HG03457 (cell line): ENCODE measurements at regions not wholly inside any gene's neighbourhood (a gene's known extent, or its start where the extent isn't known, plus 50 kb on each side); places are given as distances from the start of the nearest gene placed in this dataset.

Experiments used
- ATAC-seq: cut with Tn5 transposase; IDR thresholded peaks from one replicate; pipeline ENCODE4 v1.9.1; 2021; ENCODE audit warnings: moderate number of reproducible peaks; ENCODE audit not compliant: unreplicated experiment

- no peak for ATAC-seq
Observed at GRCh38 chr2:191556463-191556862, 121.5 kb upstream of the NABP1 start.

GRCh38 chr2:191557841-191558240 is 120.1 kb upstream of the NABP1 start:
- no peak for ATAC-seq

DNA sequence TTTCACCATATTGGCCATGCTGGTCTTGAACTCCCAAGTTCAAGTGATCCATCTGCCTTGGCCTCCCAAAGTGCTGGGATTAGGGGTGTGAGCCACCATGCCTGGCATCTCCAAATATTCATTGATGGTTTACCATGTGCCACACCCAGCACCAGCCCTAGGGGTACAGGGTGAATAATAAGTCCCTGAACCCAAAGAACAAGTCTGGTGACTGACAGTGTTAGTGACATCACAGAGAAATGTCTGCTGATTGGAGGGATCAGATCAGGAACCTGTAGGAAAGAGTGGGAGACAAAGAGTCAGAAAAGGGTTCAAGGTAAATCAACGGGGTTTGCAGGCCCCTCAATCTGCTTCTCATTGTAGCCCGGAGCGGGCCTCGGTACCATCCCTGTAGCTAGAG is 118.4 kb upstream of the NABP1 start:
- no peak for ATAC-seq

- no peak for ATAC-seq
Observed at GRCh38 chr2:191560411-191560980, 117.4 kb upstream of the NABP1 start.

- ATAC-seq, result no peak
Observed at GRCh38 chr2:191565120-191565519, 112.8 kb upstream of the NABP1 start.

DNA sequence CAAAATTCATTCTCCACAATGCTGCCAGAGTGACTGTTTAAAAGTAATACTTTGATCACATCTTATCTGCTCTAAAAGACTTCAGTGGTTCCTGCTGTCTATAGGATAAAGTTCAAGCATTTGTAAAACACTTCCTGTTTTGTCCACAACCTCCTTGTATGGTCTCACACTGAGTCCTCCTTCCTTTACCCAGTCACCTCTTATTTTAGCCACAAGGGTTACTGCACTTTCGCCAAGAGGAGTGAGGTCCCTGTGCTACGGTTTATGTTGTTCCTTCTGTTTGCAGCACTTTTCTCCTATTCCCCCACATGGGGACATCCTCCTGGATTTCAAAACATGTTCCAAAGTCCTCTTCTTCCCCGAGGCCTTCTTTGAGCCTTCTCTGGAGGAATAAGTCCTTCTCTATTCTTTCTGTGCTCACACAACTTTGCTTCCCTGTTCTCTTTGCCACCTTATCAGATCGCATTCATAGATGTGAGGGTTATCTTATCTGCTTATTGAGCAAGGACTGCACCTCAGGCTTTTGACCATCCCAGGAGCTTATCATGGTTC is 112.2 kb upstream of the NABP1 start:
- no peak for ATAC-seq

- ATAC-seq, result peak; percentile 66
Observed at GRCh38 chr2:191566344-191566743, 111.6 kb upstream of the NABP1 start.

DNA sequence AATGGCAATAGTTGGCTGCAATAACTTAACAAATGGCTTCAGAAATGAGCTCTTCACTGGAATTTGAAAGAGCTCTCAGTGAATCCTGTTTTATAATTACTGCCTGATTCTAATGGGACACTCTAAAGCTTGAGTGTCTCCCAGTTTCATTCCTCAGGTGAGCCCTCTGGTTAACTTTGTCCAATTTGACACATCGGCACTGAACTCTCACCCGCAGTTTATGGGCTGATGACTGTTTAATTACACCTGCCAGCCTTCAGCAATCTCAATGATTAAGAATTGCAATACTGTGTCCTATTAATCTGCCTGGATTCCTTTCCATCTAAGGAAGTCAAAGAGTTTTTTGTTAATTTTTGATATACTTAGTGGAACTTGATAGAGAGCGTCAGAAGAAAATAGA is 110.7 kb upstream of the NABP1 start:
- ATAC-seq, result no peak

- ATAC-seq, result no peak
Observed at GRCh38 chr2:191569025-191569424, 108.9 kb upstream of the NABP1 start.

GRCh38 chr2:191571163-191571769 is 106.7 kb upstream of the NABP1 start:
- no peak for ATAC-seq

GRCh38 chr2:191572319-191572718 is 105.6 kb upstream of the NABP1 start:
- no peak for ATAC-seq

DNA sequence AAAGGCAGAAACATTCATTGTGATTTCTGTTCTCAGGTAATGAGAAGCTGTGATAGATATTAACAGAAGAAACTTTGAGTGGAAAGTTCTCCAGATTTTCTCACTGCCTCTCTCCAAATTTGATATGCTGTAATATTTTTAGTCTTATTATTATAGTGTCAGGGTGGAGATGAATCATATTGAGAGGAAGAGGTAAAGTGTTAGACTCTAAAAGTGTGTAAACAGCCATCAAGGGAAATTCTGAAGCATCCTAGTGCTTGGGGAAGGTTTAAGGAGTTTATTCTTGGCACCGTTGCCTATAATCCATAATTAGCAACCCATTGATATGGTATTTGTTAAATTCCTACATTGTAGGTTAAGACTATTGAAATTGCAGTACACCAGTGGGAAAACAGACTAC is 104.7 kb upstream of the NABP1 start:
- no peak for ATAC-seq

- no peak for ATAC-seq
Observed at GRCh38 chr2:191574232-191574631, 103.7 kb upstream of the NABP1 start.

GRCh38 chr2:191577605-191578004 is 100.3 kb upstream of the NABP1 start:
- ATAC-seq, result no peak

DNA sequence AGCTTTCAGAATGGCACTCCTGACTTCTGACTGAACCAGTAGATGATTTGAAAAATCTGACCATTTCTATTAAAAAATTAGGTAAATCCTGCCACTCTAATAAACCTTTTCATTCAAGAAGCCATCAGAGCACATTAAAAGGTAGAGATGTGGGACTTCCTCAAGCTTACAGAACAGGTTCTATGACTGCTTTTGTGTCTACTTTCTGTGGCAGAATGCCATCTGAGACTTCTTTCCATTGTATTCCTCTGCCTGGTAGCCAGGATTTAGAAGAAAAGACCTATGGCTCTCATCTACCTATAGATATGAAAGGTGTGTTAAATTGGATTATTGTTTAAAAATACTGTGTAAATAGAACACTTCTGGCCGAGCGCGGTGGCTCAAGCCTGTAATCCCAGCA is 99.9 kb upstream of the NABP1 start:
- no peak for ATAC-seq

- ATAC-seq, result no peak
Observed at GRCh38 chr2:191580581-191580980, 97.4 kb upstream of the NABP1 start.

GRCh38 chr2:191581003-191581402 is 96.9 kb upstream of the NABP1 start:
- no peak for ATAC-seq

DNA sequence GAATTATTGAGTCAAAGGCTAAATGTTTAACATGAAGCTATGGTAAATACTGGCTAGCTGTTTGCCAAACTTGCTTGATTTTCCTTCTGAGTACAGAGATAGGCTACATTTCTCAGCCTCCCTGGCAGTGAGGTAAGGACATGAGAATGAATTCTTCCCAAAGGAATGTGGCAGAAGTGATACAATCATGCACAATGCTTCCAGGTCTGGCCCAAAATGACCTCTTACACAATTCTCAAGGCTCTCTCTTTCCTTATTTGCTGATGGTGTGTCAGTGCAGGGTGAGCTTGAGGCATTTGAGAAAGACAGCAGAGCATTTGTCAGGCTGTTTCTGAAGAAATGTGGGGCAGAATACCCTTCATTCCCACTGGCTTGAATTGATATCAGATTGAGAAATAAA is 95.6 kb upstream of the NABP1 start:
- ATAC-seq, result no peak

- ATAC-seq, result no peak
Observed at GRCh38 chr2:191591025-191591424, 86.9 kb upstream of the NABP1 start.

- no peak for ATAC-seq
Observed at GRCh38 chr2:191593622-191594385, 84.1 kb upstream of the NABP1 start.

DNA sequence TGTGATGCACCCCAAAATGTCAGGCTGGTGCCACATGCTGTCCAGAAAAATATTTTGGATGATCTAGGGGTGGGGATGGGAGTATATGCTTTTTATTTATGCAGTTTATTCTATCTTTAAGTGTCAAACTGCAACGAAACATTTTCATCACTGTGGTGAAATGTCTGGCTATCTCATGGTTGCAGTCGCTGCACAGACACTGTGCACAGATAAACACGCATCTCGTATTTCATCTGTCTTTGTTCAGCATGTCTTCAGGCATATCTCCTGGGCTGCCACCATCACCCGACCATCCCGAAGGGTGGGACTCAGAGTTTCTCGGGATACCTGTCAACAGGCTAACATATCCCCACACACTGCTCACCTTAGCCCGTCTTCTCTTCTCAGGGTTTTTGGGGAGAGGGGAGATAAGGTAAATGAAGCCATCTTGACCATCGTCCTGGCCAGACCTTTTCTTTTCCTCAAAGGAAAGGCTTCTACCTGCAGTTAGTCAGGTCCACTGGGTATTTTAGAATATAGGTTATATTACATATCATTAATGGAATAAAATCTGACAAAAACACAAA is 80.7 kb upstream of the NABP1 start:
- ATAC-seq, result no peak

- no peak for ATAC-seq
Observed at GRCh38 chr2:191598296-191598695, 79.6 kb upstream of the NABP1 start.
